Tibial nerve (tissue), 4 donors: ENCODE measurements at regions not wholly inside any gene's neighbourhood (a gene's known extent, or its start where the extent isn't known, plus 50 kb on each side); places are given as distances from the start of the nearest gene placed in this dataset.

ENCODE experiments used
- EP300 ChIP-seq, 2 donors: sonication (generic); formaldehyde crosslinking; IDR thresholded peaks; one replicate each; pipeline ENCODE4 v1.6.1; 2017; ENCODE audit warnings: antibody characterized with exemption in 2 of 2, mild to moderate bottlenecking in 1 of 2
- POLR2A ChIP-seq, 2 donors: fragments of 450-650 bp; IDR thresholded peaks; one replicate each; pipeline ENCODE4 v1.6.1; 2017; ENCODE audit warnings: antibody characterized with exemption in 2 of 2, mild to moderate bottlenecking in 2 of 2, moderate library complexity in 2 of 2
- TF ChIP-seq, protein P1 (sequence below), 5 experiments: fragments of 200-600 bp in 3 of 5; fragments of 450-650 bp in 2 of 5; sonication (generic) in 3 of 5; IDR thresholded peaks; one replicate each; pipeline ENCODE4 v1.5.1; 2016 to 2019; ENCODE audit warnings: antibody characterized with exemption in 5 of 5, mild to moderate bottlenecking in 3 of 5, moderate library complexity in 2 of 5

DNA sequence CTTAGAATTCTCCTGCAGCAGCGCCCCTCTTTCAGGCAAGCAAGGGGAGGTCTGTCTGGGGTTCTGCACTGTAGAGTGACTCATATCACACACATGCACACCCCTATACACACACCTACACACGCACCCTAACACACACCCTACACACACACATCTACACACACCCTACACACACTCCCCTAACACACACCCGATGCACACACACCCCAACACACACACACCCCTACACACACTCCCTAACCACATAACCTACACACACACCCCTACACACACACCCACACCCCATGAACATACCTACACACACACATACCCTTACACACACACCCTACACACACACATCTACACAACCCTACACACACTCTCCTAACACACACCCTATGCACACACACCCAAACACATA lies 493.2 kb downstream of the IRS2 start:
- TF ChIP-seq, protein P1, sequence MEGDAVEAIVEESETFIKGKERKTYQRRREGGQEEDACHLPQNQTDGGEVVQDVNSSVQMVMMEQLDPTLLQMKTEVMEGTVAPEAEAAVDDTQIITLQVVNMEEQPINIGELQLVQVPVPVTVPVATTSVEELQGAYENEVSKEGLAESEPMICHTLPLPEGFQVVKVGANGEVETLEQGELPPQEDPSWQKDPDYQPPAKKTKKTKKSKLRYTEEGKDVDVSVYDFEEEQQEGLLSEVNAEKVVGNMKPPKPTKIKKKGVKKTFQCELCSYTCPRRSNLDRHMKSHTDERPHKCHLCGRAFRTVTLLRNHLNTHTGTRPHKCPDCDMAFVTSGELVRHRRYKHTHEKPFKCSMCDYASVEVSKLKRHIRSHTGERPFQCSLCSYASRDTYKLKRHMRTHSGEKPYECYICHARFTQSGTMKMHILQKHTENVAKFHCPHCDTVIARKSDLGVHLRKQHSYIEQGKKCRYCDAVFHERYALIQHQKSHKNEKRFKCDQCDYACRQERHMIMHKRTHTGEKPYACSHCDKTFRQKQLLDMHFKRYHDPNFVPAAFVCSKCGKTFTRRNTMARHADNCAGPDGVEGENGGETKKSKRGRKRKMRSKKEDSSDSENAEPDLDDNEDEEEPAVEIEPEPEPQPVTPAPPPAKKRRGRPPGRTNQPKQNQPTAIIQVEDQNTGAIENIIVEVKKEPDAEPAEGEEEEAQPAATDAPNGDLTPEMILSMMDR (IDR thresholded peaks at IDR 0.05), result no peak
- TF ChIP-seq POLR2A (IDR thresholded peaks at IDR 0.05), result no peak
- no peak for TF ChIP-seq EP300 (IDR thresholded peaks at IDR 0.05)
